ENCODE measurements at regions not wholly inside any gene's neighbourhood (a gene's known extent, or its start where the extent isn't known, plus 50 kb on each side); places are given as distances from the start of the nearest gene placed in this dataset.

GRCh38 chr18:77754475-77755044 lies 504.9 kb downstream of the GALR1 start:
- TF ChIP-seq TAF1 (IDR thresholded peaks at IDR 0.05; ENCODE audit: borderline replicate concordance, insufficient read depth, low read length) (no peak), POLR2AphosphoS5 (IDR thresholded peaks at IDR 0.05; ENCODE audit: low read depth, low read length) (no peak)
- TF ChIP-seq, protein P1, sequence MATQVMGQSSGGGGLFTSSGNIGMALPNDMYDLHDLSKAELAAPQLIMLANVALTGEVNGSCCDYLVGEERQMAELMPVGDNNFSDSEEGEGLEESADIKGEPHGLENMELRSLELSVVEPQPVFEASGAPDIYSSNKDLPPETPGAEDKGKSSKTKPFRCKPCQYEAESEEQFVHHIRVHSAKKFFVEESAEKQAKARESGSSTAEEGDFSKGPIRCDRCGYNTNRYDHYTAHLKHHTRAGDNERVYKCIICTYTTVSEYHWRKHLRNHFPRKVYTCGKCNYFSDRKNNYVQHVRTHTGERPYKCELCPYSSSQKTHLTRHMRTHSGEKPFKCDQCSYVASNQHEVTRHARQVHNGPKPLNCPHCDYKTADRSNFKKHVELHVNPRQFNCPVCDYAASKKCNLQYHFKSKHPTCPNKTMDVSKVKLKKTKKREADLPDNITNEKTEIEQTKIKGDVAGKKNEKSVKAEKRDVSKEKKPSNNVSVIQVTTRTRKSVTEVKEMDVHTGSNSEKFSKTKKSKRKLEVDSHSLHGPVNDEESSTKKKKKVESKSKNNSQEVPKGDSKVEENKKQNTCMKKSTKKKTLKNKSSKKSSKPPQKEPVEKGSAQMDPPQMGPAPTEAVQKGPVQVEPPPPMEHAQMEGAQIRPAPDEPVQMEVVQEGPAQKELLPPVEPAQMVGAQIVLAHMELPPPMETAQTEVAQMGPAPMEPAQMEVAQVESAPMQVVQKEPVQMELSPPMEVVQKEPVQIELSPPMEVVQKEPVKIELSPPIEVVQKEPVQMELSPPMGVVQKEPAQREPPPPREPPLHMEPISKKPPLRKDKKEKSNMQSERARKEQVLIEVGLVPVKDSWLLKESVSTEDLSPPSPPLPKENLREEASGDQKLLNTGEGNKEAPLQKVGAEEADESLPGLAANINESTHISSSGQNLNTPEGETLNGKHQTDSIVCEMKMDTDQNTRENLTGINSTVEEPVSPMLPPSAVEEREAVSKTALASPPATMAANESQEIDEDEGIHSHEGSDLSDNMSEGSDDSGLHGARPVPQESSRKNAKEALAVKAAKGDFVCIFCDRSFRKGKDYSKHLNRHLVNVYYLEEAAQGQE (IDR thresholded peaks at IDR 0.05; ENCODE audit: insufficient read depth in 1 of 2, low read depth in 2 of 2, low read length in 2 of 2) = no peak

DNA sequence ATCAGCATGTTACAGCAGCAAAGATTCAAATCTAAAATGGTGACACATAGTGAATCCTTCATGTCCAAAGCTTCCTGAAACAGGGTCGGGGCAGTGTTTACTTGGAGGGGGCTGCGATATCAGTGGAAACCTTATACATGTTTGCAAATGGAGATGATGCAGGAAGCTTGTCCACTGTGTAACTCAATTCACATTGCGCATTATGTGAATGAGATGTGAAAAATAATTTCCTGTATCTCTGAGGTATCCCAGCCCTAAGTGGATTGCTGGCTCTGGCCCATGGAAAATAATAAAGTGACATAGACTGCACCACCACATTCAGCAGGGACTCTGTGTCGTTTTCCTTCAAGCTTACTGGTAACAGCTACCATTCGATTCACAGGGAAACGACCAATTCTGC lies 505.5 kb downstream of the GALR1 start:
- no peak for TF ChIP-seq SIN3A (IDR thresholded peaks at IDR 0.05; ENCODE audit: borderline replicate concordance, insufficient read depth, low read length)
- TF ChIP-seq TAF1 (IDR thresholded peaks at IDR 0.05; ENCODE audit: borderline replicate concordance, insufficient read depth, low read length) = no peak
- TF ChIP-seq FOXP2 (optimal IDR thresholded peaks at IDR 0.05; ENCODE audit: borderline replicate concordance, extremely low read depth, extremely low read length, insufficient read depth) = no peak
- TF ChIP-seq, protein P1 (IDR thresholded peaks at IDR 0.05; ENCODE audit: insufficient read depth in 1 of 2, low read depth in 2 of 2, low read length in 2 of 2) = no peak
- TF ChIP-seq POLR2AphosphoS5 (IDR thresholded peaks at IDR 0.05; ENCODE audit: low read depth, low read length) = no peak

DNA sequence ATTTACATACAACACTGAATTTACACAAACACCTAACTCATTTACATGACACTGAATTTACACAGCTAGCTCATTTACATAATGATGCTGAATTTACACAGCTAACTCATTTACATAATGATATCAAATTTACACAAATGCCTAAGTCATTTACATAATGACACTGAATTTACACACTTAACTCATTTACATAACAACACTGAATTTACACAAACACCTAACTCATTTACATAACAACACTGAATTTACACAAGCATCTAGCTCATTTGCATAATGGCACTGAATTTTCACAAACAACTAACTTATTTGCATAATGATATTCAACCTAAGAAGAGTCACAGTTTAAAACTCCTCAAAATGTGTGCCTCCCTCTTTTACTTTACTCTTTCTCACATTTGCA lies 511.7 kb downstream of the GALR1 start:
- TF ChIP-seq SIN3A (IDR thresholded peaks at IDR 0.05; ENCODE audit: borderline replicate concordance, insufficient read depth, low read length) = no peak

DNA sequence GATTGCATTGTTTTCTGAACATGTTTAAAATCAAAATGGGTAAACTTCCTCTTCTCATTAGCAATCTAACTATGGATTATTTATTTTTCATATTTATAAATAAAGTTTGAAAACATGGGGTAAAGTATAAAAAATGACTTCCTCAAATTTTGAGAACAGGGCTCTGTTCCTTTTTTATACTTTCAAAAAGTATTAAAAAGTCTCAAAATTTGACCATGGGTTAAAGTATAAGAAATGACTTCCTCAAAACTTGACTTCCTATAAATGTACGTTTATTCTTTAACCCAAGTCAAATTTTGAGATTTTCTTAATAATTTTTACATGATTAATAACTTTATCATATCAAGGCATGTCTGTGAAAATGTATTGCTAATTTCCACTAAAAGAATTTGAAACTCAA lies 512.4 kb downstream of the GALR1 start:
- TF ChIP-seq, protein P1 (IDR thresholded peaks at IDR 0.05; ENCODE audit: insufficient read depth in 1 of 2, low read depth in 2 of 2, low read length in 2 of 2) = no peak
- TF ChIP-seq TAF1 (IDR thresholded peaks at IDR 0.05; ENCODE audit: borderline replicate concordance, insufficient read depth, low read length) (no peak), FOXP2 (optimal IDR thresholded peaks at IDR 0.05; ENCODE audit: borderline replicate concordance, extremely low read depth, extremely low read length, insufficient read depth) (no peak), SIN3A (IDR thresholded peaks at IDR 0.05; ENCODE audit: borderline replicate concordance, insufficient read depth, low read length) (no peak), POLR2AphosphoS5 (IDR thresholded peaks at IDR 0.05; ENCODE audit: low read depth, low read length) (no peak)

DNA sequence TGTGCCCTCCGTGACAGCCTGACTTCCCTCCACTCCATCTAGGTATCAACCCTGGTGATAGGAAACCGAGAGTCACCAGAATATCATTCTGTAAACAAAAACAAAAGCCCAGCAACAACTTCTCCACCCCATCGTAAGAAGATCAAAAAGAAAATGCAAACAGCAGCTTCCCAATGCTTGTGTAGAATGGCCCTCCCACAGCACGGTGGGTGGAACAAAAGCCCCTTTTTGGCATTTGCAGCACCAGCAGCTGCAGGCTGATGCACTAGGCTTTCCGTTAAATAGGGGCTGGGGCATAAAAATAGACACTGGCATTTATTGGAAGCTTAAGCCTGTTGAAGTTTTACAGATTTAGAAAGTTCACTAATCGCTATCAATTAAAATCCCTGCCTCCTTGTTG lies 513.0 kb downstream of the GALR1 start:
- TF ChIP-seq FOXP2 (optimal IDR thresholded peaks at IDR 0.05; ENCODE audit: borderline replicate concordance, extremely low read depth, extremely low read length, insufficient read depth) (no peak), POLR2AphosphoS5 (IDR thresholded peaks at IDR 0.05; ENCODE audit: low read depth, low read length) (no peak), TAF1 (IDR thresholded peaks at IDR 0.05; ENCODE audit: borderline replicate concordance, insufficient read depth, low read length) (no peak), SIN3A (IDR thresholded peaks at IDR 0.05; ENCODE audit: borderline replicate concordance, insufficient read depth, low read length) (no peak)
- TF ChIP-seq, protein P1 (IDR thresholded peaks at IDR 0.05; ENCODE audit: insufficient read depth in 1 of 2, low read depth in 2 of 2, low read length in 2 of 2) = no peak
